ENCODE measurements at regions not wholly inside any gene's neighbourhood (a gene's known extent, or its start where the extent isn't known, plus 50 kb on each side); places are given as distances from the start of the nearest gene placed in this dataset.

DNA sequence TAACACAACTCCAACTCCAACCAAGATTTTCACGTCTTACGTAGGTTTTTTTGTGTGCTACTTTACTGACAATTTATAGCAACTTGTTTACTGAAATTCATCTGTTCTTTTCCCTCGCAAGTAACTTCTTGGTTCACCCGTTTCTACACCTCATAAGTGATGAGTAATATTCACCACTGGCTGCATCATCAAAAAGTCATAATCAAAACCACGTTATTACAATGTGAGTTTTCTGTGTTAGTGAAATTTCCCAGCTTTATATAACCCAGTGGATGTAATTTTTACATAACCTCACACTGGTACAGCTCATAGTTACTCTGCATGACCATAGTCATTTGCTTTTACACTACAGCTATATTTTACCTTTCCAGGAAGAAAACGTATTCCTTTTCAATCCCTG, 401.1 kb upstream of the LYPLAL1 start:
- H3K23ac ChIP-seq (ENCODE audit: low read depth, low read length, poor library complexity): no peak overlapping the region
- no peak overlapping the region for H3K9ac ChIP-seq (ENCODE audit: low read depth, low read length, poor library complexity)
- H4K91ac ChIP-seq (ENCODE audit: low read depth, low read length, poor library complexity): no peak overlapping the region
- H3K27me3 ChIP-seq (ENCODE audit: control insufficient read depth in 3 of 3, insufficient read depth in 3 of 3, low read depth in 1 of 3, low read length in 3 of 3): no peaks in the 10 kb centered on the region
- H2BK5ac ChIP-seq (ENCODE audit: low read length): no peak overlapping the region
- no peaks in the 10 kb centered on the region for H3K36me3 ChIP-seq (replicated peaks in 1 of 2; ENCODE audit: control insufficient read depth in 2 of 2, insufficient read depth in 2 of 2, low read length in 2 of 2)
- H3K79me1 ChIP-seq (ENCODE audit: low read depth, low read length): no peaks in the 10 kb centered on the region
- H3K4me2 ChIP-seq (ENCODE audit: insufficient read depth, low read length, poor library complexity, severe bottlenecking): no peak overlapping the region
- H4K8ac ChIP-seq (ENCODE audit: low read depth, low read length): no peak overlapping the region
- H2AK5ac ChIP-seq (ENCODE audit: low read depth, low read length): no peak overlapping the region
- no peak overlapping the region for H3K4ac ChIP-seq (ENCODE audit: low read length)
- H3K27ac ChIP-seq (replicated peaks; ENCODE audit: low read length): no peak overlapping the region
- no peak overlapping the region for H3K14ac ChIP-seq (ENCODE audit: low read length)
- WGBS, 2 donors (ENCODE audit: extremely low coverage in 2 of 2, insufficient read length in 2 of 2, insufficient replicate concordance in 1 of 2): no CpG with 5 or more reads among the region's 6 CpGs
- DNase-seq (ENCODE audit: low spot score): no peak
- H3K4me3 ChIP-seq (ENCODE audit: low read length in 2 of 2): no peak overlapping the region
- H3K4me1 ChIP-seq (ENCODE audit: control insufficient read depth in 2 of 2, insufficient read depth in 1 of 2, low read depth in 1 of 2, low read length in 2 of 2): peaks cover 0 to 3% of the 10 kb centered on the region in 2 donors
- H3K9me3 ChIP-seq (replicated peaks in 1 of 2; ENCODE audit: control insufficient read depth in 2 of 2, insufficient read depth in 1 of 2, low read depth in 1 of 2, low read length in 2 of 2): no peaks in the 10 kb centered on the region
- H3K18ac ChIP-seq (ENCODE audit: low read length): no peak overlapping the region
- no peak overlapping the region for H2BK15ac ChIP-seq (ENCODE audit: low read length)
- no peak overlapping the region for H2BK12ac ChIP-seq (ENCODE audit: low read length)
- H2BK120ac ChIP-seq (ENCODE audit: low read depth, low read length): no peak overlapping the region
- no peak overlapping the region for H2AFZ ChIP-seq (ENCODE audit: low read length)

DNA sequence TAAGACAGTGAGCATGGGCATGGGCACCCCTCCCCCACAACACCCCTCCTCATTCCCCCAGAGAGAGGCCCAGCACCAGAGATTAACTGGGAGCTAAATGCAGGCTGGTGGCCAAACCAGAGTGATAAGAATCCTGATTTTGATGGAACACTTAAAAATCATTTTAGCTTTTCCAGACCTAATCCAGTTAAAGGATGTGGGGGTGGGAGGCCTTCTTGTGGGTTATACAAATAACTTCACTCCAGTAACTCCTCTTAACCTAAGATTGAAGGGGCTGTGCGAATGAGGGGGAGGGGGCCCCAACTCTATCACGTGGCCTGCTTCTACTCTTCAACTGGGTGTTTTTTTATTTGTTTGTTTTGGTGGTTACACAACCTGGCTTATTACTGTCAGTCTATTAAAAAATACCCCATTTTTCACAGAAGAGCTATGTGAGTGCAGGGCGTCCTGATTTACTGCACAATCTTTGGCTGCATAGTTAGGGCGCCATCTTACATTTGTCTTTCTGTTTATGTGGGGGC, 398.1 kb upstream of the LYPLAL1 start:
- no peak for DNase-seq (ENCODE audit: low spot score)
- Histone ChIP-seq H3K4me2 (ENCODE audit: insufficient read depth, low read length, poor library complexity, severe bottlenecking) (no peak overlapping the region), H3K18ac (ENCODE audit: low read length) (no peak overlapping the region), H3K36me3 (replicated peaks in 1 of 2; ENCODE audit: control insufficient read depth in 2 of 2, insufficient read depth in 2 of 2, low read length in 2 of 2) (no peaks in the 10 kb centered on the region), H3K14ac (ENCODE audit: low read length) (no peak overlapping the region), H2BK5ac (ENCODE audit: low read length) (no peak overlapping the region), H3K4me3 (ENCODE audit: low read length in 2 of 2) (no peak overlapping the region), H3K27me3 (ENCODE audit: control insufficient read depth in 3 of 3, insufficient read depth in 3 of 3, low read depth in 1 of 3, low read length in 3 of 3) (no peaks in the 10 kb centered on the region), H3K23ac (ENCODE audit: low read depth, low read length, poor library complexity) (no peak overlapping the region), H2AFZ (ENCODE audit: low read length) (peak overlapping the region; percentile 61), H2BK120ac (ENCODE audit: low read depth, low read length) (no peak overlapping the region), H4K8ac (ENCODE audit: low read depth, low read length) (no peak overlapping the region), H4K91ac (ENCODE audit: low read depth, low read length, poor library complexity) (no peak overlapping the region), H3K4ac (ENCODE audit: low read length) (no peak overlapping the region), H3K4me1 (ENCODE audit: control insufficient read depth in 2 of 2, insufficient read depth in 1 of 2, low read depth in 1 of 2, low read length in 2 of 2) (peaks cover 2 to 3% of the 10 kb centered on the region in 2 donors), H2BK15ac (ENCODE audit: low read length) (no peak overlapping the region), H2AK5ac (ENCODE audit: low read depth, low read length) (no peak overlapping the region), H3K9ac (ENCODE audit: low read depth, low read length, poor library complexity) (no peak overlapping the region), H2BK12ac (ENCODE audit: low read length) (no peak overlapping the region), H3K27ac (replicated peaks; ENCODE audit: low read length) (no peak overlapping the region), H3K9me3 (replicated peaks in 1 of 2; ENCODE audit: control insufficient read depth in 2 of 2, insufficient read depth in 1 of 2, low read depth in 1 of 2, low read length in 2 of 2) (no peaks in the 10 kb centered on the region), H3K79me1 (ENCODE audit: low read depth, low read length) (no peaks in the 10 kb centered on the region)
- no CpG with 5 or more reads among the region's 4 CpGs for WGBS, 2 donors (ENCODE audit: extremely low coverage in 2 of 2, insufficient read length in 2 of 2, insufficient replicate concordance in 1 of 2)

DNA sequence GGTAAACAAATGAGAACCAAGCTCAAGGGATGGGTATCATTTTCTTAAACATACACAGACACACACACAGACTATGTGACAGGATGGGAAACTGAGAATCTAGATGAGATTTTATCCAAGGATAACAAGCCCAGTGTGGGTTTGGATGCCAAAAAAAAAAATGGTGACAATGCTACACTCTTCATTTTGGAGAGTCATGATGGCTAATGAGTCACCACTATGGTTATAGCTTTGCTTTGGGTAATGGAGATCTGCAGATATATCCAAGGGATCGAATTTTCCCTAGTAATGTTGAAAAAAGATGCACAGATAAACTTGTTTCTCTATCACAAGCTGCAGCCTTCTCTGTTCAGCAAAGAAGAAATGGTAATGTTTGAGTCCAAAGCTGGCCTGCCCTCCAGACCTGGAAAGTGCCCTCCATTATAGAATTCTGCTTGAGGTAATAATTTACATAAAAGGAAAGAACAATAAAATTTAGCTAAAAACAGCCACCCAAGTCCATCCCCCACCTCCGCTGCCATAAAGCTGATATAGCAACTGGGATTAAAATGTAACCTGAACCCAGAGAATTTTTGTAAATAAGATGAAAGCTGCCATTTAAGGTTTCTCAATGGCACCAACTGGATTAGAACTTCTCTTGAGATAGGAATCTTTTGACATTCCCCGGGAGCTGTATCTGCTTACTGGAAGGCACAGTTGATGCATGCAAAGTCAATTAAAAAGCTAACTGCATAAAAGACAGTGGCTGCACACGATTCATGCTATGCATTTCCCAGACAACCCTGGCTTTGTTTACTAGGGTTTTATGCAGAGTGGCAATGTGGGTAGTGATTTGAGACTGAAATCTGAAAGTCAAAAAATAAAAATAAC, 395.2 kb upstream of the LYPLAL1 start:
- H3K9me3 ChIP-seq (replicated peaks in 1 of 2; ENCODE audit: control insufficient read depth in 2 of 2, insufficient read depth in 1 of 2, low read depth in 1 of 2, low read length in 2 of 2): no peaks in the 10 kb centered on the region
- H3K9ac ChIP-seq (ENCODE audit: low read depth, low read length, poor library complexity): no peak overlapping the region
- H3K79me1 ChIP-seq (ENCODE audit: low read depth, low read length): no peaks in the 10 kb centered on the region
- no peak overlapping the region for H3K18ac ChIP-seq (ENCODE audit: low read length)
- H2BK5ac ChIP-seq (ENCODE audit: low read length): no peak overlapping the region
- H3K27ac ChIP-seq (replicated peaks; ENCODE audit: low read length): no peak overlapping the region
- no peak overlapping the region for H3K23ac ChIP-seq (ENCODE audit: low read depth, low read length, poor library complexity)
- DNase-seq (ENCODE audit: low spot score): no peak
- no peak overlapping the region for H2AFZ ChIP-seq (ENCODE audit: low read length)
- H2AK5ac ChIP-seq (ENCODE audit: low read depth, low read length): no peak overlapping the region
- no peak overlapping the region for H2BK120ac ChIP-seq (ENCODE audit: low read depth, low read length)
- no peak overlapping the region for H3K4me3 ChIP-seq (ENCODE audit: low read length in 2 of 2)
- H3K4ac ChIP-seq (ENCODE audit: low read length): no peak overlapping the region
- no peak overlapping the region for H2BK15ac ChIP-seq (ENCODE audit: low read length)
- H2BK12ac ChIP-seq (ENCODE audit: low read length): no peak overlapping the region
- peaks cover 2 to 3% of the 10 kb centered on the region in 2 donors for H3K4me1 ChIP-seq (ENCODE audit: control insufficient read depth in 2 of 2, insufficient read depth in 1 of 2, low read depth in 1 of 2, low read length in 2 of 2)
- no peaks in the 10 kb centered on the region for H3K27me3 ChIP-seq (ENCODE audit: control insufficient read depth in 3 of 3, insufficient read depth in 3 of 3, low read depth in 1 of 3, low read length in 3 of 3)
- peaks cover 0 to 1% of the 10 kb centered on the region in 2 donors for H3K36me3 ChIP-seq (replicated peaks in 1 of 2; ENCODE audit: control insufficient read depth in 2 of 2, insufficient read depth in 2 of 2, low read length in 2 of 2)
- H3K14ac ChIP-seq (ENCODE audit: low read length): no peak overlapping the region
- H3K4me2 ChIP-seq (ENCODE audit: insufficient read depth, low read length, poor library complexity, severe bottlenecking): no peak overlapping the region
- no peak overlapping the region for H4K8ac ChIP-seq (ENCODE audit: low read depth, low read length)
- H4K91ac ChIP-seq (ENCODE audit: low read depth, low read length, poor library complexity): no peak overlapping the region
- WGBS, 2 donors (ENCODE audit: extremely low coverage in 2 of 2, insufficient read length in 2 of 2, insufficient replicate concordance in 1 of 2): no CpG with 5 or more reads among the region's 4 CpGs

DNA sequence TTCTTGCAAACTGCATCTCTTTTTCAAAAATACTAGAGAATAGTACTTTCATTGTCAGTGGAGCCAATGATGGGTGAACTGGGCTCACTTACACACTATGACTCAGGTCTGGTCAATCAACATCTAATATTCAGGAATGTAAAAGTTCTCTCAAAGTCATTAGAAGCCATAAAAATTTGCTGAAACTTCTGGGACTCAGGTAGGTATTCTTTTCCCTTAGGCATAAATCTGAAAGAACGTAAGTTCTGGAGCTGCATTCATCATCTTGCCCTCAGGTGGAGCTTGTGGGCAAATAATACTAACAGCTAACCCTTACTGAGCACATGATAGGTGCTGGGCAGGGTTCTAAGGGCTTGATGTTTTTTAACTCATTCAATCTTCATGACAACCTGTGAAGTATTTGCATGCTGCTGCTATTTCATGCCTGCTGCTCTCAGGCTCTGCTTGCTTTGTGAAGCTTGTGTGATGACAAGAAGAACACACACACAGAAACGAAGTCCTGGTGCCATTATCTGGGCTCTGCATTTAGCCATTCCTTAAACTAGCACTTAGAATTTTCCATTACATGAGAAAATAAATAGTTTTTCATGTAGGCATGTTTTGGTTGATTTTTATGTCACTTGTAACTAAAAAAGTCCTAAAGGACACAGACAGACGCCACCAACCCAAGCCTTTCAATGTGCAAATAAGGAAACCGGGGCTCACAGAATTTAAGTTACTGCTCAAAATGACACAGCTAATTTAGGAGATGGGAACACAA, 394.2 kb upstream of the LYPLAL1 start:
- Histone ChIP-seq H4K8ac (ENCODE audit: low read depth, low read length) (no peak overlapping the region), H3K9ac (ENCODE audit: low read depth, low read length, poor library complexity) (no peak overlapping the region), H3K4me2 (ENCODE audit: insufficient read depth, low read length, poor library complexity, severe bottlenecking) (no peak overlapping the region), H2BK5ac (ENCODE audit: low read length) (no peak overlapping the region), H3K14ac (ENCODE audit: low read length) (no peak overlapping the region), H3K4me1 (ENCODE audit: control insufficient read depth in 2 of 2, insufficient read depth in 1 of 2, low read depth in 1 of 2, low read length in 2 of 2) (peaks cover 2 to 3% of the 10 kb centered on the region in 2 donors), H3K27me3 (ENCODE audit: control insufficient read depth in 3 of 3, insufficient read depth in 3 of 3, low read depth in 1 of 3, low read length in 3 of 3) (no peaks in the 10 kb centered on the region), H3K79me1 (ENCODE audit: low read depth, low read length) (no peaks in the 10 kb centered on the region), H2AFZ (ENCODE audit: low read length) (peak overlapping the region; percentile 20), H2AK5ac (ENCODE audit: low read depth, low read length) (no peak overlapping the region), H3K9me3 (replicated peaks in 1 of 2; ENCODE audit: control insufficient read depth in 2 of 2, insufficient read depth in 1 of 2, low read depth in 1 of 2, low read length in 2 of 2) (no peaks in the 10 kb centered on the region), H4K91ac (ENCODE audit: low read depth, low read length, poor library complexity) (no peak overlapping the region), H3K4ac (ENCODE audit: low read length) (no peak overlapping the region), H2BK15ac (ENCODE audit: low read length) (no peak overlapping the region), H2BK12ac (ENCODE audit: low read length) (no peak overlapping the region), H2BK120ac (ENCODE audit: low read depth, low read length) (no peak overlapping the region), H3K4me3 (ENCODE audit: low read length in 2 of 2) (no peak overlapping the region), H3K23ac (ENCODE audit: low read depth, low read length, poor library complexity) (no peak overlapping the region), H3K18ac (ENCODE audit: low read length) (no peak overlapping the region), H3K27ac (replicated peaks; ENCODE audit: low read length) (no peak overlapping the region), H3K36me3 (replicated peaks in 1 of 2; ENCODE audit: control insufficient read depth in 2 of 2, insufficient read depth in 2 of 2, low read length in 2 of 2) (peaks cover 0 to 1% of the 10 kb centered on the region in 2 donors)
- DNase-seq (ENCODE audit: low spot score): no peak
- no CpG with 5 or more reads among the region's 4 CpGs for WGBS, 2 donors (ENCODE audit: extremely low coverage in 2 of 2, insufficient read length in 2 of 2, insufficient replicate concordance in 1 of 2)
